ENCODE measurements at regions not wholly inside any gene's neighbourhood (a gene's known extent, or its start where the extent isn't known, plus 50 kb on each side); places are given as distances from the start of the nearest gene placed in this dataset.

- DNase-seq (ENCODE audit: extremely low read depth, low read depth) = no peak
These were observed 240.5 kb downstream of the MREG start for GRCh38 chr2:215772634-215773563.

DNA sequence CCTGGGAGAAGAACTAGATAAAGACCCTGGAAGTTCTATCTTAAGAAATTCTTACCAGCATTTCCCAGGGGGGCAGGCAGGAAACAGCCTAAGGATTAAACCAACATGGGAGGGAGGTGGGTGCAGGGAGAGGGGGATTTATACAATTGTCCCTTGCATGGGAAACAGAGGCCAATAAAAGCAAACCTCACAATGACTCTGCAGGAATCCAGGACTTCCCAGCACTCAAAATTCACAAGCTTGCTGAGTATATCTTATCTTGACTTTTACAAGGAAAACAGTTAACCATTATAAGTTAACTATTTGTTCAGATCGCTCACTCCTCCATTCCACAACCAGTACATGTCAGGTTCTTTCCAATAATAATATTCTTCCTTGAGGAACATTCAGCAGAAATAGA, 241.3 kb downstream of the MREG start:
- DNase-seq (ENCODE audit: extremely low read depth, low read depth) = peak; percentile 70

- DNase-seq (ENCODE audit: extremely low read depth, low read depth) = no peak
These were observed 242.1 kb downstream of the MREG start for GRCh38 chr2:215771241-215771640.

- no peak for DNase-seq (ENCODE audit: extremely low read depth, low read depth)
These were observed 242.7 kb downstream of the MREG start for GRCh38 chr2:215770668-215771067.

- DNase-seq (ENCODE audit: extremely low read depth, low read depth) = no peak
These were observed 244.1 kb downstream of the MREG start for GRCh38 chr2:215769246-215769645.

GRCh38 chr2:215767625-215768024, 245.7 kb downstream of the MREG start:
- DNase-seq (ENCODE audit: extremely low read depth, low read depth) = no peak

- no peak for DNase-seq (ENCODE audit: extremely low read depth, low read depth)
These were observed 247.5 kb downstream of the MREG start for GRCh38 chr2:215765729-215766360.

DNA sequence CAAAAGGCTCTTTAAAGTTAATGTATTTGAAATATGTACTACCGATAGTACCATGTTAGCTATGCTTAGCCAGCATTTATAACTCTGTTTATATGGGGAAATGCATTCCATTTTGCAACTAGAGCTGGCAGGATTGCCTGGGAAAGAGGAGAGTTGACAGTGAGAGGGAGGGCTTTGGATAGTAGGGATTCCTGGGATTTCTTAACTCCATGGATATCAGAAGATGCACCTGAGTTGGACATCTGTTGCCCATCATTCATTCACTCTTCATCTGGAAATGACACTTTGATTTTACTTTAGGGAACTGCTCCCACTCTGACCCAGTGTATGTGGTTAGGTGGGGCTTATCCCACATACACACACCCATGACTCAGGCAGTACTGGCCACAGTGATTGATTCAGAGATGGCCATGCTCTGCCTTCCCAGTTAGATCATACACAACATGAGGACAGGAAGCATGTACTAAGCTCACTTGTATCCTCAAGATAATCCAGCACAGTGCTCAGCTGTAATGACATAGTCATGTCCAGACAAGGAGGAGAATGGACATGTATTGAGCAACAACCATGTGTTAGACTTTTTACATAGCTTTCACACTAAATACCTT, 248.8 kb downstream of the MREG start:
- no peak for DNase-seq (ENCODE audit: extremely low read depth, low read depth)

GRCh38 chr2:215760557-215760956, 252.8 kb downstream of the MREG start:
- no peak for DNase-seq (ENCODE audit: extremely low read depth, low read depth)

DNA sequence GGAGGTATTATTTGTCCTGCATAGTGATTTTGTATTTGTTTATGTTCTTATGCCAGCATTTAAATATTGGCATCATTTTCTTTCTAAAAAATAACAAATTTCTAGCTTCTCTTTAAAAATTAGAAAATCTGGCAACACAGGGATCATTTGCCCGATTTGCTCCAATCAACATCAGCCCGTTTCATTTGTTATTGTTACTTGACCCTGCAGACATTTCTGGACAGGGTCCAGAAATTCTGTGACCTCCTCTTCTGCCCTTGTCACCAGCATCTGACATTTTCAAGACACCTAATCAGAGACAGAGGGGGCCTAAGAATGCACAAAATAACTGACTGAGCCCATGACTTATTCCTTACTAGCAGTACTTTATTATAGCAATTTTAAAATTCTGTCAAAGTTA, 253.3 kb downstream of the MREG start:
- DNase-seq (ENCODE audit: extremely low read depth, low read depth) = no peak

- no peak for DNase-seq (ENCODE audit: extremely low read depth, low read depth)
These were observed 254.7 kb downstream of the MREG start for GRCh38 chr2:215758691-215759090.

DNA sequence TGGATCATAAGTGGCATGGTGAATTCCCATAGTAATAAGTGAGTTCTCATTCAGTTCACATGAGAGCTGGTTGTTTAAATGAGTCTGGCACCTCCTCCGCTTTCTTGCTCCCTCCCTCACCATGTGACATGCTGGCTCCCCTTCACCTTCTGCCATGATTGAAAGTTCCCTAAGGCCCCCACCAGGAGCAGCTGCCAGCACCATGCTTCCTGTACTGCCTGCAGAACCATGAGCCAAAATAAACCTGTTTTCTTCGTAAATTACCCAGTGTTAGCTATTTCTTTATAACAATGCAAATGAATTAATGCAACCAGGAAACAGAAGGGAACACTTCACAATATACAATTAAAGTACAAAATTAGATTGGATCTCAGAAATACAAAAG, 257.0 kb downstream of the MREG start:
- DNase-seq (ENCODE audit: extremely low read depth, low read depth) = no peak

GRCh38 chr2:215755641-215756345, 257.6 kb downstream of the MREG start:
- no peak for DNase-seq (ENCODE audit: extremely low read depth, low read depth)

DNA sequence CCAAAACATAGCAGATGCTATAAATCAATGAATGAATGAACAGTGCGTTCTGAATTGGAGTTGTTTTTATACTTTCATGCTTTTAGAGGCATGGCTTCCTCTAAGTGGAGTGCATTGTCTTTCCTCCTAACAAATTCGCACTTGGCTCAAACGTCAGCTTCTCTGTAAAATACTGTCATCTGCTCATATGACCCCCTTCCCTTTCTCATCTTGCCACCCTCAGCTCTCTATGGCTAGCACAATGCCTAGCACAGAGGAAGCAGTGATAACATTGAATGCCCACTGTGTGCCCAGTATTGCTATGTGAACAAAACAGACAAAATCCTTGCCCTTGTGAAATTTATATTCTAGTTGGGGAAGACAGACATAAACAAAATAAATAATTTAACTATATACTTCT, 258.8 kb downstream of the MREG start:
- no peak for DNase-seq (ENCODE audit: extremely low read depth, low read depth)

GRCh38 chr2:215753808-215754207, 259.5 kb downstream of the MREG start:
- no peak for DNase-seq (ENCODE audit: extremely low read depth, low read depth)

- DNase-seq (ENCODE audit: extremely low read depth, low read depth) = no peak
These were observed 260.4 kb downstream of the MREG start for GRCh38 chr2:215752991-215753390.

DNA sequence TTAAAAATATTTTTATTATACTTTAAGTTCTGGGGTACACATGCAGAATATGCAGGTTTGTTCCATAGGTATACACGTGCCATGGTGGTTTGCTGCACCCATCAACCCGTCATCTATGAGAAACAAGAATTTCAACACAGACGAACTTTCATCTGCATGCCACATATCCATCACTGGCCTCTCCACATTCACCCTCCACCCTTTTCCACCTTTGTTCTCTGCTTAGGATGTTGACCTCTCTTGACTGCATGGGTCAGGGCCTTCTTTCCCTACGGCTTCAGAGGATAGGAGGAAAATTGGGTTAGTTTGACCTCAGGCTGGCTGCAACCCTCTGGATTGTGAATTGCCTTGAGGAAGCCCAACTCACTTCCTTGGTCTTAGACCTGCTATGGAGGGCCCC, 260.9 kb downstream of the MREG start:
- DNase-seq (ENCODE audit: extremely low read depth, low read depth) = no peak

DNA sequence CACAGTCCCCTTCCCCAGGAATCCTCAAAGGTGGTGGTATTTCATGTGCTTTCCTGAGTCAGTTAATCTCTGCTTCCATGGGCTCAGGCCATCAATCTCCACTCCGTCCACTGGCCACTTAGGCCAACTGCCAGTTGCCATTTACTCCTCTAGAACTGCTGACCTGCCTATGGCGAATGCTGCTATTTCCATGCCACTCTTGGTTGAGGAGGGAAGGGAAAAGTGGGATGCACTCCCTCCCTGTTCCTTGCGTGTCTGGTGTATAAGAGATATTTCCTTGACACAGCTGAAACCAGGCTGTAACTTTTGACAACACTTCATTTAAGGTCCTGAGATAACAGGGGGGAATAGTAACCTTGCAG, 261.5 kb downstream of the MREG start:
- no peak for DNase-seq (ENCODE audit: extremely low read depth, low read depth)

DNA sequence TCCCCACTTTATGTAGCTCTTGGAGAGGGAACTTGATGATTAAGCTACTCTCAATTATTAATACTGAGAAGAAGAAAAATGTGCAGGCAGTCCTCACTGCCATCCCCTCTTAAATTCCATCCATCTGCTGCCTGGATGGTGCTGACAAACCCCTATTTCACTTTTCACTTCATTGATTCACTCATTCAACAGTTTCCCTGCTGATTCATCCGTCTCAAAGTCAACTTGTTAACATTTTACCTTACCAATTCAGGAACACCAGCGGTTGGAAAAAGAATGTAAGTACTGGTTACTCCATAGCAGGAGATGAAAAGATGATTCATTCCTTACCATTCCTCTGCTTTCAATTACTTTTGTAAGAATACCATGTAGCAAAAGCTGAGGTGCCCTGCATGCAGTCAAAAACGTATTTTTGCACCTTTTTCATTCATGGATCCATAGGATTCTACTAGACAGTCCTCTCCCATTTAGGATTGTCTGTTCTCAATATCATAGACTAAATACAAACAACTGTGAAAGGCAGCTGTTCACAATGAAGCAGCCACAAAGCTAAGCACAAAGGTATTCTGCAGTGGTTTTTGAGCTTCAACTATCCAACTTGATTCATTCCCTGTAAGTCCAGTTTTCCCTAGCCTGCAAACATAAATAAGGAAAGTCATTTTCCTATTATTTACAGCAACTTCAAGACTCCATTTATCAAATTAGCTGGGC, 262.0 kb downstream of the MREG start:
- DNase-seq (ENCODE audit: extremely low read depth, low read depth) = no peak

DNA sequence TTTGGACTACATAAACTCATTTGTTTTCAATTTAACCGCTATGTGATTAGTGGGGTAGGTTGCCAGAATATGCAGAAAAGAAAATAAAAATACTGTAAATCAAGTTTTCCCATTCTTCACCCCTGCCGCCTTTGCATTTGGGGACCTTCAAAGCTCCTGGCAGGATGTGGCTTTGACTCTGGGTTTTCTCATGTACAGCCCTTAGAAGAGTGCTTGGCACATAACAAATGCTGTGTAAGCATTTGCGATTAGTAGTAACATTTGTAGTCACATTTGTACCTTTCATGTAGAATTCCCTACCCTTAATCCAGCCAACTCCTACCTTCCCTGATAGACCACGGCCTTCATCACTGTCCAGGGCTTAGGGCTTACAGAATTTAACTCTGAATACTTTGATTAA, 262.6 kb downstream of the MREG start:
- no peak for DNase-seq (ENCODE audit: extremely low read depth, low read depth)
